ENCODE measurements at regions not wholly inside any gene's neighbourhood (a gene's known extent, or its start where the extent isn't known, plus 50 kb on each side); places are given as distances from the start of the nearest gene placed in this dataset.

DNA sequence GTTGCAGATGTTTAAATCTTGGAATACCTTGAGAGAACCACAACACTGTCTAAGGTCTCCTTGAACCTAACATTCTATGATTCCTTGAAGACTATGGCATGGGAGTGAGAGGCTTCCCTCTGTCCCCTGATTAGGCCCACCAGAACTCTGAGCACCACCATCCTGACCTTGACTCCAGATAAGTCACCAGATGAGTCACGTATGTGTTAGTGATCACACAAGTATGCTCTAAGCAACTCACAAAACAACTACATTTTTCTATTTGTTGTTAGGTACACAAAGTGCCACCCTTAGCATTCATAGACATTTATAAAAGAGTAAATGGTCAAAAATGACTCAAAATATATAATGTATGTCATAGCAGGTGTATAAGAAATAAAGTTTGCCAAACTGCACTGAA lies 252.9 kb upstream of the CXXC4 start:
- TF ChIP-seq POLR2A (IDR thresholded peaks at IDR 0.05), result no peak
- no peak for TF ChIP-seq CTCF (IDR thresholded peaks at IDR 0.05)
- TF ChIP-seq POLR2AphosphoS5 (IDR thresholded peaks at IDR 0.05), result no peak
- no peak for TF ChIP-seq EP300 (IDR thresholded peaks at IDR 0.05)
